GM21447 (cell line): ENCODE measurements at regions not wholly inside any gene's neighbourhood (a gene's known extent, or its start where the extent isn't known, plus 50 kb on each side); places are given as distances from the start of the nearest gene placed in this dataset.
"Not testable (repeated sequence)": the region's sequence is repeated elsewhere in the genome, so short reads cannot be mapped to it uniquely, and the experiment has no call there.

Experiments
- ATAC-seq: cut with Tn5 transposase; IDR thresholded peaks from one replicate; pipeline ENCODE4 v1.9.1; 2021; ENCODE audit not compliant: unreplicated experiment

GRCh38 chr13:44784708-44785080, 204.6 kb downstream of the NUFIP1 start:
- no peak for ATAC-seq

DNA sequence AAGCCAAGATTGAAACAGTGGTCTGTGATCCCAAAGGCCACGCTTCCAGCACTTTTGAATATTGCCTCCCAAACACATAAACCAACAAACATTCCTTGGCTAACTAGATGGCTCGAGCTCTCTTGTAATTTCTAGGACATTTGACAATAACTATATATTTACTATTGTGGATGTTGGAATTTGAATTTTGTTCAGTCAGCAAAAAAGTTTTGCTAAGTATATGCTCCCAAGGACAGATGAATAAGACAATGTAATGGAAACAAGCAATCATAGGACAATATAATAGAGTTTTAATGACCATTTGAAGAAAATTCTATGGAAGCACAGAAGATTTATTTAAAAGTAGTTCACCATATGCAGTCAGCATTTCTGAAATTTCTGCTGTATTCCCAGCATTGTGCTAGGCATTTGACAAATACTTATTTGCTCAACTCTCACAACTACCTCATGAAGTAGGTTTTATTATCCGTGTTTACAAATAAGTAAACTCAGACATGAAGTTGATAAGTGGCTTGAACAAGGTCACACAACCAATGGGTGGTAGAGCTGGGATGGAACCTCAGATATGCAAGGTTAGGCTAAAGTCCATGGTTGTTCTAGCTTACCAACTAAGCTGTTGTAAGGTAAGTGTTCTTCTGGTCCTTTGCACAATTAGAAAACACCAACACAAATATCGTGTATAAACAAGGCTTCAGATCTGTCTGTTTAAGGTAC, 205.1 kb downstream of the NUFIP1 start:
- ATAC-seq, result no peak

GRCh38 chr13:44780591-44781280, 204.6 kb upstream of the TSC22D1 start:
- no peak for ATAC-seq

- ATAC-seq, result no peak
Measured at GRCh38 chr13:44778761-44779484, 202.8 kb upstream of the TSC22D1 start.

DNA sequence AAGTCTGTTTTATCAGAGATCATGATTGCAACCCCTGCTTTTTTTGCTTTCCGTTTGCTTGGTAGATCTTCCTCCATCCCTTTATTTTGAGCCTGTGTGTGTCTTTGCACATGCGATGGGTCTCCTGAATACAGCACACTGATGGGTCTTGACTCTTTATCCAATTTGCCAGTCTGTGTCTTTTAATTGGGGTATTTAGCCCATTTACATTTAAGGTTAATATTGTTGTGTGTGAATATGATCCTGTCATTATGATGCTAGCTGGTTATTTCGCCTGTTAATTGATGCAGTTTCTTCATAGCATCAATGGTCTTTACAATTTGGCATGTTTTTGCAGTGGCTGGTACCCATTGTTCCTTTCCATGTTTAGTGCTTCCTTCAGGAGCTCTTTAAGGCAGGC, 199.2 kb upstream of the TSC22D1 start:
- ATAC-seq, result not testable (repeated sequence)

DNA sequence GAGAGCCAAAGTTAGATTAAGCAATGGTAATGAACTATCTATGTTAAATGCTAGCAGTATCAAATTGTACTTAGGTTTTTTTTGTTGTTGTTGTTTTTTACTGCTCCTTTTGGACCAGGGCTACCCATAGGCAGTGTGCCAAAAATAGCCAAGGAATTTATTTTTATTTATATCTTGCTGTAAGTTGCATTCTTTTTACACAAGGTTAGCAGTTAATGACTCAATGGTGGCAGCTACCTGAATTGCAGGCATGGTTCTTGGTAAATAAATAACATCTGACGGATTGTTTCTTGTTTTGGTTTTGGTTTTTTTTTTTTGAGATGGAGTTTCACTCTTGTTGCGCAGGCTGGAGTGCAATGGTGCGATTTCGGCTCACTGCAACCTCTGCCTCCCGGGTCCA, 194.8 kb upstream of the TSC22D1 start:
- ATAC-seq, result no peak

- ATAC-seq, result no peak
Measured at GRCh38 chr13:44769686-44770085, 193.6 kb upstream of the TSC22D1 start.

DNA sequence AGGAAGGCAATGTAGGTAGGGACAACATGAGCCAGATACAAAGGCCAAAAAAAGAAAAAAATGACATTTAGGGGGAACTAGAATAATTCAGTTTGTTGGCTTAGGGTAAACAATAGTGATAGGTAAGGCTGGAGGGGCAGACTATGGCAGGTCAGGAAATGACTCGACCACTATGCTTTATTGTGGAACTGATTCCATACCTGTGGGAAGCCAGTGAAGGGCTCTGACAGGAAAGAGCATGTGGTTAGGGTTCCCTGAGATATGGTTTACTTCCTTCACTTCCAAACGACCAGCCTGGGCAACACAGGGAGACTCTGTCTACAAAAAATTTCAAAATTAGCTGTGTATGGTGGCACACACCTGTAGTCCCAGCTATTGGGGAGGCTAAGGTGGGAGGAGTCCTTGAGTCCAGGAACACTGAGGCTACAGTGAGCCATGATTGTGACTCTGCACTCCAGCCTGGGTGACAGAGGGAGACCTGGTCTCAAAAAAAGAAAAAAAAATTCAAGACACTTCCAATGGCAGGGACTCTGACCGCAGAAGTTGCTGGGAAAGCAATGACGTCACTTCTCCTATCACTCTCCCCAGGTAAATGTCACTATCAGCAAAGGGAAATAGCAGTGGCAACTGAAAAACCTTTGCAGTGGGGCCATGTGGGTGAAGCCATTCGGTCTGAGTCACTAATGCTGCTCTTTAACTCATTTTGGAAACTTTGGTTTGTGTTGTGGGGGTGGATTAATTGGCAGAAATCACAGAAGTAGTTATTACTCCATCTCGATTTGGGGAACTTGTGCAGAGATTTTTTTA, 192.8 kb upstream of the TSC22D1 start:
- no peak for ATAC-seq

DNA sequence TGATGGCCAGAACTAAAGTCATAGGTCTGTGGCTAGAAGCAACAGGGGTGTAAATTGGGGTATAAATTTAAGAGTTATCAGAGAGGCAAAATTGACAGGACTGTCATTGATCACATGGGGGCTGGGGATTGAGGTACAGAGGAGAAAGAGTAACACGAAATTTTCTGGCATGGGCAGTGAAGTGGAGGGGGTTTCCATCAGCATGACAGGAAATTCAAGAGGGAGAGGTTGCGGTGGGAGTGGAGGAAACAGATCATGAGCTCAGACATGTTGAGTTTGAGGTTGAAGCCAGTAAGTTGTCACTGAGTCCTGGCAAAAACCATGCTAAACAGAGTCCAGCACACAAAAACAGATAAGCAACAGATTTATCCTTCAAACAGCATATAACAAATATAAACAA, 192.1 kb upstream of the TSC22D1 start:
- ATAC-seq, result peak; percentile 69

- no peak for ATAC-seq
Measured at GRCh38 chr13:44765001-44765471, 188.9 kb upstream of the TSC22D1 start.

DNA sequence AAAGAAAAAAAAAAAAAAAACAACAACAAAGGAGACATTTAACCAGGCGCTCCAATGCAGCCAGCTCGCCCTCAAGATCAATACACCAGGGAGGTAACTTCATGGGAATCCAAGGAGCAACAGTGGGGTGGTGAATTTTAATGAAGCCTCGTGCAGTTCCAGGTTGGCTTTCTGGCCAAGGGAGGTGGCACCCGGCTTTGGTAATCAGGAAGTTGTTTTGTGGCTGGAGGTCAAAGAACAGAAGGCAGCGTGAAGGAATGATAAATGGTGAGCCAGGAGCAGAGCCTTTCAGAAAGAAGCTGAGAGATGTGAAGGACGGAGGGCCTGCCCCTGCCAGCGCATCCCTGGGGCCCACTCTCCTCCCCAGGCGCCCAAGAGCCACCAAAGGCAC, 188.2 kb upstream of the TSC22D1 start:
- no peak for ATAC-seq

- no peak for ATAC-seq
Measured at GRCh38 chr13:44763615-44764301, 187.6 kb upstream of the TSC22D1 start.

GRCh38 chr13:44762911-44763310, 186.8 kb upstream of the TSC22D1 start:
- ATAC-seq, result no peak

DNA sequence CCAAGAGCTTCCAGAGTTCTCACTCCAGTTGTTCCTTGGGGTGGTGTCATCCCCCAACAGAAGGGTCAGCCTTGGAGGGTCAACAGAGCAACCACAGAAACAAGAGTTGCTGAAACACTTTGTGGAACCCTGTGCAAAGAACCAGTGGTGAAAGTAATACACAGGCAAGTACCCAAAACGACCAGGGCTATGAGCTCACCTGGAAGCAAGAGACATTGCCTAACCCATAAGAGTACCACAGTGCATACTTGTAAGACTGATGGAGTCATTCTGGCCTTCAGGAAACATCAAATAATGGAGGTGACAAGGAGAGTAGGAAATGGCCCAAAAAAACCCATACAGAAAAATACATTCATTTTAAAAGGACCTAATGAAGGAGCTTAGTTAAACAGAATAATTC, 184.3 kb upstream of the TSC22D1 start:
- ATAC-seq, result no peak

DNA sequence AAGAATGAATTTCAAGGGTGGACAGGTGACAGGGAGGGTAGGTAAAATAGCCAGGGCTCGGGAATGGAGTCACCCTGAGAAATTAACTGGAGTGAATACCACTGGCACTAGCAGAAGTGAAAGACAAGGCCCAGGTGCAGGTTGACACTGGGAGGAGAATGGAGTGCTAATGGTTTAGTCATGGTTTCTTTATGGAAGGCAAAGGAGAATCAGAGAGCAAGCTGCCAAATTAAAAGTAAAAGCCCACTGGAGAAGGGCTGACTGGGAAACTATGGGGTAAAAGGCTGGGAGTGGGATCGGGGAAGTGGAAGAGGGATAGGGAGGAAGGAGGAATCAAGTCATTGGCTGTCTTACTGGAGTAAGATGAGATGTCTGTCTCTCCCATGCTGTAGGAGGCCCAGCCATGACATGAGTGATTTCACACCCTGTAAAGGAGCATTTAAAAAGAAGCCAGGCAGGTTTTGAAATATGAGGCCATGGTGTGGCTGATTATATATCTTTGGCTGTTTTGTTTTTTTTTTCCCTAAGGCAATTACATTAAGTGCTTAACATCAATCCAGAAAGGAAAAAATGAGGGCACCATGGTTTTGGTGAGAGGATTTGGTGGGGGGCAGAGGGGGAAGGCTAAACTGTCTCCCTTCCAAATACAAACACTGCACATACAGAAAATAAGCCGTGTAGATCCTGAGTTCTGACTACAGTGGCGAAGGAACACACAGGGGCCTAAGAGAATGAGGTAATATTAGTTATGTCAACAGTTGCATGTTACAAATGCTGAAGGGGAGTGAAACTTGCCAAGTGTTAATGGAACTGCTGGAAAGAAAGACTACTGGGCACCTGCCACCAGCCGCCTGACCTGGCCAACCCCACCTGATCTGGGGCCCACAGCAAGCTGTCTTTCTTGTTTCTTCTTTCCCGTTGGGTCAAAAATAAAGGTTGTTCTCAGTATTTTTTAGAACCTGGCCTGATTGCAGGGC, 183.5 kb upstream of the TSC22D1 start:
- ATAC-seq, result no peak

DNA sequence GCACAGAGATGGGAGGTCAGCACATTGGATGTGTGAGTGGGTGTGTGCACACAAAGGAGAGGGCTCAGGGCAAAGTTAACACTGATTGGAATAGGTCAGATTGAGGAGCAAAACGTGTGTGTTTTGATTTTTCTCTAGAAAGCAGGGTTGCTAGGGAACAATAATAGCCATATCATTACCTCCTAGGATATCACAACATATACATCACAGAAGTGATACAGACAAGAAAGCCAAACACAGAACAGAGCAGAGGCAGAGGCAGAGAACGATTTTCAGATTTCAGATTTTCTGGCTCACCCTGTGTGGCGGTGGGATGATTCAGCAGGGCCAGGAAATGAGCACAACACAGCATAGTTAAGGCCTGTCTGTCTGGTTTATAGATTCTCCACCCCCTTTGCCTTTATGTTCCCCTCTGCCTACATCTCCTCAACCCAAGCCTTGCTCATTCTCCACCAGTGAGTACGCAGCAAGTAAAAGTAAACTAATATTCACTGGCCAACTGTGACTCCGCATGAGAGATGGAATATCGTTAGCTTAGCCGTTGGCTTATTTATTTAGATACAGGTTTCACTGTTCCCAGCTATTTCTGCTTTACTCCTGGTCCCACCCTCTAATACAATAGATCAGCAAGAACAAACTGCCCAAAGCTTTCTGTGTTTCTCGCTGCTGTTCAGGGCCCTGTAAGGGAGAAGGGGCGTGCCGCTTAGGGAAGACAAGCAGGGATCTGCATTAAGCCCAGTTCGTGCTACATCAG, 182.7 kb upstream of the TSC22D1 start:
- ATAC-seq, result no peak

GRCh38 chr13:44757671-44758070, 181.5 kb upstream of the TSC22D1 start:
- ATAC-seq, result no peak

- ATAC-seq, result no peak
Measured at GRCh38 chr13:44756276-44756810, 180.2 kb upstream of the TSC22D1 start.
